Liver (tissue), 3 donors: ENCODE measurements at regions not wholly inside any gene's neighbourhood (a gene's known extent, or its start where the extent isn't known, plus 50 kb on each side); places are given as distances from the start of the nearest gene placed in this dataset.

Experiments used
- CTCF ChIP-seq: fragments of 150-350 bp; IDR thresholded peaks from 2 replicates; pipeline ENCODE4 v1.5.1; 2017; ENCODE audit warnings: improper control_type of control experiment, low read depth, low read length; ENCODE audit not compliant: missing input control
- FOXA1 ChIP-seq: IDR thresholded peaks from 2 replicates; pipeline ENCODE4 v1.6.1; 2016; ENCODE audit warnings: antibody characterized with exemption
- JUND ChIP-seq, 2 donors: IDR thresholded peaks; 2 replicates each; pipeline ENCODE4 v1.6.1; 2016; ENCODE audit warnings: antibody characterized with exemption in 2 of 2
- RAD21 ChIP-seq, 2 donors: IDR thresholded peaks; 2 replicates each; pipeline ENCODE4 v1.6.1; 2016; ENCODE audit warnings: antibody characterized with exemption in 2 of 2, mild to moderate bottlenecking in 2 of 2
- SP1 ChIP-seq: IDR thresholded peaks from 2 replicates; pipeline ENCODE4 v1.6.1; 2018; ENCODE audit warnings: antibody characterized with exemption, mild to moderate bottlenecking
- TAF1 ChIP-seq: conservative IDR thresholded peaks from 2 replicates; pipeline ENCODE4 v1.6.1; 2016; ENCODE audit warnings: antibody characterized with exemption, mild to moderate bottlenecking
- YY1 ChIP-seq: IDR thresholded peaks from 2 replicates; pipeline ENCODE4 v1.6.1; 2016; ENCODE audit warnings: antibody characterized with exemption, mild to moderate bottlenecking
- ZBTB33 ChIP-seq: IDR thresholded peaks from 2 replicates; pipeline ENCODE4 v1.6.1; 2016; ENCODE audit warnings: antibody characterized with exemption
- TF ChIP-seq, protein P1 (sequence below): IDR thresholded peaks from 2 replicates; pipeline ENCODE4 v1.6.1; 2016; ENCODE audit warnings: antibody characterized with exemption
- TF ChIP-seq, protein P2 (sequence below): IDR thresholded peaks from 2 replicates; pipeline ENCODE4 v1.6.1; 2016; ENCODE audit warnings: antibody characterized with exemption
- donor health status: healthy.
- donor health status: healthy.

GRCh38 chr6:43842231-43842794 lies 72.3 kb downstream of the VEGFA start:
- TF ChIP-seq YY1, result no peak
- no peak for TF ChIP-seq CTCF
- TF ChIP-seq, protein P1, sequence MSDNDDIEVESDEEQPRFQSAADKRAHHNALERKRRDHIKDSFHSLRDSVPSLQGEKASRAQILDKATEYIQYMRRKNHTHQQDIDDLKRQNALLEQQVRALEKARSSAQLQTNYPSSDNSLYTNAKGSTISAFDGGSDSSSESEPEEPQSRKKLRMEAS, result no peak
- TF ChIP-seq FOXA1, result no peak
- TF ChIP-seq RAD21 (IDR thresholded peaks at IDR 0.05), result no peak
- TF ChIP-seq ZBTB33, result no peak
- TF ChIP-seq, protein P2, sequence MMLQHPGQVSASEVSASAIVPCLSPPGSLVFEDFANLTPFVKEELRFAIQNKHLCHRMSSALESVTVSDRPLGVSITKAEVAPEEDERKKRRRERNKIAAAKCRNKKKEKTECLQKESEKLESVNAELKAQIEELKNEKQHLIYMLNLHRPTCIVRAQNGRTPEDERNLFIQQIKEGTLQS, result no peak
- TF ChIP-seq SP1, result no peak
- no peak for TF ChIP-seq TAF1
- TF ChIP-seq JUND (IDR thresholded peaks at IDR 0.05), result no peak
